ENCODE measurements at regions not wholly inside any gene's neighbourhood (a gene's known extent, or its start where the extent isn't known, plus 50 kb on each side); places are given as distances from the start of the nearest gene placed in this dataset.

GRCh38 chr15:89003865-89004725 is 84.2 kb upstream of the ABHD2 start:
- TF ChIP-seq, protein P1, sequence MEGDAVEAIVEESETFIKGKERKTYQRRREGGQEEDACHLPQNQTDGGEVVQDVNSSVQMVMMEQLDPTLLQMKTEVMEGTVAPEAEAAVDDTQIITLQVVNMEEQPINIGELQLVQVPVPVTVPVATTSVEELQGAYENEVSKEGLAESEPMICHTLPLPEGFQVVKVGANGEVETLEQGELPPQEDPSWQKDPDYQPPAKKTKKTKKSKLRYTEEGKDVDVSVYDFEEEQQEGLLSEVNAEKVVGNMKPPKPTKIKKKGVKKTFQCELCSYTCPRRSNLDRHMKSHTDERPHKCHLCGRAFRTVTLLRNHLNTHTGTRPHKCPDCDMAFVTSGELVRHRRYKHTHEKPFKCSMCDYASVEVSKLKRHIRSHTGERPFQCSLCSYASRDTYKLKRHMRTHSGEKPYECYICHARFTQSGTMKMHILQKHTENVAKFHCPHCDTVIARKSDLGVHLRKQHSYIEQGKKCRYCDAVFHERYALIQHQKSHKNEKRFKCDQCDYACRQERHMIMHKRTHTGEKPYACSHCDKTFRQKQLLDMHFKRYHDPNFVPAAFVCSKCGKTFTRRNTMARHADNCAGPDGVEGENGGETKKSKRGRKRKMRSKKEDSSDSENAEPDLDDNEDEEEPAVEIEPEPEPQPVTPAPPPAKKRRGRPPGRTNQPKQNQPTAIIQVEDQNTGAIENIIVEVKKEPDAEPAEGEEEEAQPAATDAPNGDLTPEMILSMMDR (IDR thresholded peaks at IDR 0.05): no peak
- TF ChIP-seq POLR2A (IDR thresholded peaks at IDR 0.05) (no peak), POLR2AphosphoS5 (IDR thresholded peaks at IDR 0.05; ENCODE audit: insufficient read depth in 1 of 2, low read depth in 1 of 2) (no peak)
